ENCODE measurements at regions not wholly inside any gene's neighbourhood (a gene's known extent, or its start where the extent isn't known, plus 50 kb on each side); places are given as distances from the start of the nearest gene placed in this dataset.

DNA sequence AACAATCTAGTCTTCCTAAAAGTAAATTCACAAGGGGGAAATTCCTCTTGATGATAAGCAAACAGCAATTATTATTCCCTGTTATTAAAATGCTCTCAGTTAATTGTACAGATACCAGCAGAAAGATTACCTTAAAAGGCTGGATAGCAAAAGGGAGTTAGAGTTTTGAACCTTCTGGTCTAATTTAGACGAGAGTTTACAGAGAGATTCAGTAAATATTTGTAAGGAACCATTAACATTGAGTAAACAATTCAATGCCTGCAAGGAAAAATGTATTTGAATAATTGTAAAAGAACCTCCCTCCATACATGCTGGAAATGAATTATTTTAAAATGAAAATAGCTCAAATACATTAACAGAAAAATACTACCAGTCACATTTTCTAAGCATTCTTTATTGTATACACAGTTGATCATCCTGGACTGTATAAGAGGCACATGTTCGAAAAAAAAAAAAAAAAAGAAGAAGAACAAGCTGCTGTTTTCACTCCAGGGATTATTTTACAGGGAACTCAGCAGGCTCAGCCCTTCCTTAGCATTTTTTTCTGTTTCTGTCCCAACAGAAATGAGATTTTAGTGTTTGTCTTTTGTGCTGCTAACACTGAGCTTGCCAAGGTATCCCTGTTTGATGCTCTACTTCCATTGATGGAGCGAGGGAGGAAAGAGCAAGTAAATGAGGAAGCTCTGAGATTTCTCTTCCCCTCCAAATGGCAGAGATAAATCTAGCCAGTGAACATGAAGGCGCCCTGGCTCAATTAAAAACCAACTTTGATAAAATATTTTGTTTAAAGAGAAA, 141.1 kb downstream of the ENC1 start:
- POLR2A ChIA-PET, result interaction anchor here (0.7 kb wide), 1 partner anchor 108 kb away, joined by 4 read pairs; no protein-coding TSS in a partner anchor
- CTCF ChIA-PET, result interaction anchor here (0.6 to 1.3 kb wide), 3 partner anchors 18 to 141 kb away, joined by 3 to 5 read pairs (median 3); partner anchors contain the start of gene ENC1
- no peak for DNase-seq (ENCODE audit: low read depth, low spot score)

DNA sequence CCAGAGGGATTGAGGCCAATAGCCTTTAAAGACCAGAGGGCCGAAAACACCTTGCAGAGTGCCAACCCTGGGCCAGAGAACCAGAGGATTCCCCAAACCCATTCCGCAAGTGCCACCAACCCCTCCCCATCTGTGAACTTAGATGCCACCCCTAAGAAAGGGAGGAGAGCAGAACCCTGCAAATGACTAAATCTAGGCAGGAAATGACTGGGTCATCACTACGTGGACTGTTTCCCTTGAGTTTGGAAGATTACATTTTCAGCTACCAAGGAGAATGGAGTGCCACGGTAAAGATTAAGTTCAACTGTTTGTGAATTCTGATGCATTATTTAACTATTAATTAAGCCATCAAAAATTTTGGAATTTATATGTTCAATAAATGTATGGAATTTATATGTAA, 142.8 kb downstream of the ENC1 start:
- Histone ChIP-seq H3K9me3 (ENCODE audit: control insufficient read depth, insufficient read depth, low read length) (no peaks in the 10 kb centered on the region), H3K4me3 (ENCODE audit: low read depth, low read length) (no peak overlapping the region), H3K27ac (ENCODE audit: low read depth, low read length) (no peak overlapping the region), H3K27me3 (ENCODE audit: control insufficient read depth, insufficient read depth, low read length) (no peaks in the 10 kb centered on the region)
- DNase-seq (ENCODE audit: low read depth, low spot score), result no peak
- ChIA-PET CTCF (no interaction called here), POLR2A (no interaction called here)
- TF ChIP-seq, protein P1, sequence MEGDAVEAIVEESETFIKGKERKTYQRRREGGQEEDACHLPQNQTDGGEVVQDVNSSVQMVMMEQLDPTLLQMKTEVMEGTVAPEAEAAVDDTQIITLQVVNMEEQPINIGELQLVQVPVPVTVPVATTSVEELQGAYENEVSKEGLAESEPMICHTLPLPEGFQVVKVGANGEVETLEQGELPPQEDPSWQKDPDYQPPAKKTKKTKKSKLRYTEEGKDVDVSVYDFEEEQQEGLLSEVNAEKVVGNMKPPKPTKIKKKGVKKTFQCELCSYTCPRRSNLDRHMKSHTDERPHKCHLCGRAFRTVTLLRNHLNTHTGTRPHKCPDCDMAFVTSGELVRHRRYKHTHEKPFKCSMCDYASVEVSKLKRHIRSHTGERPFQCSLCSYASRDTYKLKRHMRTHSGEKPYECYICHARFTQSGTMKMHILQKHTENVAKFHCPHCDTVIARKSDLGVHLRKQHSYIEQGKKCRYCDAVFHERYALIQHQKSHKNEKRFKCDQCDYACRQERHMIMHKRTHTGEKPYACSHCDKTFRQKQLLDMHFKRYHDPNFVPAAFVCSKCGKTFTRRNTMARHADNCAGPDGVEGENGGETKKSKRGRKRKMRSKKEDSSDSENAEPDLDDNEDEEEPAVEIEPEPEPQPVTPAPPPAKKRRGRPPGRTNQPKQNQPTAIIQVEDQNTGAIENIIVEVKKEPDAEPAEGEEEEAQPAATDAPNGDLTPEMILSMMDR (IDR thresholded peaks at IDR 0.05; ENCODE audit: low read depth, low read length), result no peak

More for the DNA sequence above, 141.1 kb downstream of the ENC1 start:
- H3K4me3 ChIP-seq (ENCODE audit: low read depth, low read length), result no peak overlapping the region
- H3K27me3 ChIP-seq (ENCODE audit: control insufficient read depth, insufficient read depth, low read length), result no peaks in the 10 kb centered on the region
- no peak overlapping the region for H3K27ac ChIP-seq (ENCODE audit: low read depth, low read length)
- TF ChIP-seq, protein P1 (IDR thresholded peaks at IDR 0.05; ENCODE audit: low read depth, low read length), result no peak
- H3K9me3 ChIP-seq (ENCODE audit: control insufficient read depth, insufficient read depth, low read length), result no peaks in the 10 kb centered on the region

DNA sequence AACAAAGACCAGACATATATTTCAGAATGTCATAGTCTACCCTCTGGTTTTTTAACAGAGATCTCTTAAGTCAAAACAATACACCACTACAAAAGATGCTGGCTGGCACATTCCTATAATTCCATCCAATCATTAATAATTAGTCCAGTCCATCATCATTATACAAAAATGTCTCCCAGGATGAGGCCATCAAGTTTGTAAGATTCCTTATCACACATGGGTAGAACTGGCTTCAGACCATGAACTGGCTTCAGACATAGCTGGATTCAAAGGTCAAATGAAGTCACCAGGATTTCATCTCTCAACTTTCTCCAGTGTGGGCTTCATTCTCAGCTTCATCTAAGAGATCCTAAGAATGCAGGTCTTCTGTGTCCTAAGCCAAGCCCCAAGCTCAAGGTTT, 147.1 kb downstream of the ENC1 start:
- TF ChIP-seq, protein P1 (IDR thresholded peaks at IDR 0.05; ENCODE audit: low read depth, low read length), result no peak
- no peak overlapping the region for H3K27ac ChIP-seq (ENCODE audit: low read depth, low read length)
- no peak overlapping the region for H3K4me3 ChIP-seq (ENCODE audit: low read depth, low read length)
- no peak for DNase-seq (ENCODE audit: low read depth, low spot score)
- no peaks in the 10 kb centered on the region for H3K9me3 ChIP-seq (ENCODE audit: control insufficient read depth, insufficient read depth, low read length)
- ChIA-PET CTCF (no interaction called here), POLR2A (interaction anchor here (0.6 kb wide), 1 partner anchor 147 kb away, joined by 3 read pairs; the partner anchor contains the start of gene ENC1)
- H3K27me3 ChIP-seq (ENCODE audit: control insufficient read depth, insufficient read depth, low read length), result no peaks in the 10 kb centered on the region

DNA sequence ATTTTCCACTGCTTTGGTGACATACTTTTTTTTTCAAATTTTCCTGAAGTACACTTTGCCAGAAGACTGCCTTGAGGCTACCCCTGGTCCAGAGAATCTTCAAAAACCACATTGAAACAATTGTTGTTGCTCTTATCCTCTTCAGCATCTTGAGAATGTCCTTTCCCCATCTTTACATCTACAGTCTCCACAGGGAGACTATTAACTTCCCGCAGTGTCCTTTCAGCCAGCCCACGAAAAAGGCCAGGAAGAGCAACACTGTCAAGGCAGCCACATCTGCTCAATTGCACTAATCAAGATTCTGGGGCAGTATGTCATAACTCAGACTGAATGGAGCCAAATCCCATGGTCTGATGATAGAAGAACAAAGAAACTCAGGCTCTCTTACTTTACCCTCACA, 148.3 kb downstream of the ENC1 start:
- Histone ChIP-seq H3K27me3 (ENCODE audit: control insufficient read depth, insufficient read depth, low read length) (no peaks in the 10 kb centered on the region), H3K27ac (ENCODE audit: low read depth, low read length) (no peak overlapping the region), H3K9me3 (ENCODE audit: control insufficient read depth, insufficient read depth, low read length) (no peaks in the 10 kb centered on the region), H3K4me3 (ENCODE audit: low read depth, low read length) (no peak overlapping the region)
- TF ChIP-seq, protein P1 (IDR thresholded peaks at IDR 0.05; ENCODE audit: low read depth, low read length), result no peak
- POLR2A ChIA-PET, result no interaction called here
- no peak for DNase-seq (ENCODE audit: low read depth, low spot score)
- CTCF ChIA-PET, result no interaction called here

- TF ChIP-seq, protein P1 (IDR thresholded peaks at IDR 0.05; ENCODE audit: low read depth, low read length), result no peak
- Histone ChIP-seq H3K27ac (ENCODE audit: low read depth, low read length) (no peak overlapping the region), H3K4me3 (ENCODE audit: low read depth, low read length) (no peak overlapping the region), H3K9me3 (ENCODE audit: control insufficient read depth, insufficient read depth, low read length) (no peaks in the 10 kb centered on the region), H3K27me3 (ENCODE audit: control insufficient read depth, insufficient read depth, low read length) (no peaks in the 10 kb centered on the region)
- ChIA-PET CTCF (no interaction called here), POLR2A (no interaction called here)
- no peak for DNase-seq (ENCODE audit: low read depth, low spot score)
Observed at GRCh38 chr5:74491586-74491985, 148.9 kb downstream of the ENC1 start.
